ENCODE measurements at regions not wholly inside any gene's neighbourhood (a gene's known extent, or its start where the extent isn't known, plus 50 kb on each side); places are given as distances from the start of the nearest gene placed in this dataset.
"Not testable (repeated sequence)": the region's sequence is repeated elsewhere in the genome, so short reads cannot be mapped to it uniquely, and the experiment has no call there.

- Histone ChIP-seq H3K27ac (ENCODE audit: low read depth in 1 of 2, low read length in 1 of 2) (no peak overlapping the region), H3K9ac (ENCODE audit: insufficient read depth in 1 of 2, low read length in 2 of 2) (no peak overlapping the region), H3K9me3 (ENCODE audit: control insufficient read depth in 4 of 4, insufficient read depth in 3 of 4, low read length in 3 of 4) (no peaks in the 10 kb centered on the region), H3K36me3 (ENCODE audit: control insufficient read depth in 4 of 4, insufficient read depth in 4 of 4, low read length in 4 of 4) (no peaks in the 10 kb centered on the region), H3K27me3 (ENCODE audit: control insufficient read depth in 3 of 3, insufficient read depth in 3 of 3, low read length in 2 of 3) (no peaks in the 10 kb centered on the region), H3K4me3 (no peak overlapping the region), H3K4me1 (ENCODE audit: control insufficient read depth in 5 of 5, insufficient read depth in 5 of 5, low read length in 5 of 5) (peaks cover 0 to 4% (median 0%) of the 10 kb centered on the region in 5 donors)
- DNase-seq (no peak), ATAC-seq (ENCODE audit: insufficient read depth, low FRiP score) (no peak)
- 73 to 78% methylated on average over 3 of the region's 3 CpGs for WGBS, 2 donors
- TF ChIP-seq, protein P1, sequence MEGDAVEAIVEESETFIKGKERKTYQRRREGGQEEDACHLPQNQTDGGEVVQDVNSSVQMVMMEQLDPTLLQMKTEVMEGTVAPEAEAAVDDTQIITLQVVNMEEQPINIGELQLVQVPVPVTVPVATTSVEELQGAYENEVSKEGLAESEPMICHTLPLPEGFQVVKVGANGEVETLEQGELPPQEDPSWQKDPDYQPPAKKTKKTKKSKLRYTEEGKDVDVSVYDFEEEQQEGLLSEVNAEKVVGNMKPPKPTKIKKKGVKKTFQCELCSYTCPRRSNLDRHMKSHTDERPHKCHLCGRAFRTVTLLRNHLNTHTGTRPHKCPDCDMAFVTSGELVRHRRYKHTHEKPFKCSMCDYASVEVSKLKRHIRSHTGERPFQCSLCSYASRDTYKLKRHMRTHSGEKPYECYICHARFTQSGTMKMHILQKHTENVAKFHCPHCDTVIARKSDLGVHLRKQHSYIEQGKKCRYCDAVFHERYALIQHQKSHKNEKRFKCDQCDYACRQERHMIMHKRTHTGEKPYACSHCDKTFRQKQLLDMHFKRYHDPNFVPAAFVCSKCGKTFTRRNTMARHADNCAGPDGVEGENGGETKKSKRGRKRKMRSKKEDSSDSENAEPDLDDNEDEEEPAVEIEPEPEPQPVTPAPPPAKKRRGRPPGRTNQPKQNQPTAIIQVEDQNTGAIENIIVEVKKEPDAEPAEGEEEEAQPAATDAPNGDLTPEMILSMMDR (IDR thresholded peaks at IDR 0.05; ENCODE audit: control extremely low read depth, extremely low read depth) = no peak
Observed at GRCh38 chr2:11896386-11896785, 150.0 kb downstream of the LPIN1 start.

DNA sequence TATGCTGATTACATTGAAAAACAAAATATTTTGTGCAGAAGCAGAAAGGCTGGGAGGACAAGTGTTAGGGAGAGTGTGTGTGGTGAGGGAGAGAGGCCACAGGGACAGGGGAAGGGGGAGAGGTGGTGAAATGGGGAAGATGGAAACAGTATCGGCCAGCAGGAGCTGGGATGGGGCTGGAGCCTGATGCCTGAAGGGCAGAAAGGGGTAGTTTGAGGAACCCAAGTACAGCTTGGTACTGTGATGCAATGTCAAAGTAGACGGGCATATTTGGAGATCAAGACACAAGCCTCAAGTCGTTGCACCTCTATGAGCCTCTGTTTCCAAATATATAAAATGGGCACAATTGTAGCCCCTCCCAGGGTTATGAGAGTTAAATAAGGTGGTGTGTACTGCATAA lies 152.1 kb downstream of the LPIN1 start:
- TF ChIP-seq, protein P1 (IDR thresholded peaks at IDR 0.05; ENCODE audit: control extremely low read depth, extremely low read depth) = no peak
- no peaks in the 10 kb centered on the region for H3K36me3 ChIP-seq (ENCODE audit: control insufficient read depth in 4 of 4, insufficient read depth in 4 of 4, low read length in 4 of 4)
- H3K9ac ChIP-seq (ENCODE audit: insufficient read depth in 1 of 2, low read length in 2 of 2) = no peak overlapping the region
- peak in 1 of 3 donors; percentile 19 for DNase-seq
- peaks cover 0 to 4% (median 0%) of the 10 kb centered on the region in 5 donors for H3K4me1 ChIP-seq (ENCODE audit: control insufficient read depth in 5 of 5, insufficient read depth in 5 of 5, low read length in 5 of 5)
- no peak overlapping the region for H3K4me3 ChIP-seq
- H3K9me3 ChIP-seq (ENCODE audit: control insufficient read depth in 4 of 4, insufficient read depth in 3 of 4, low read length in 3 of 4) = no peaks in the 10 kb centered on the region
- no peak for ATAC-seq (ENCODE audit: insufficient read depth, low FRiP score)
- H3K27ac ChIP-seq (ENCODE audit: low read depth in 1 of 2, low read length in 1 of 2) = no peak overlapping the region
- 41 to 71% methylated on average over 3 of the region's 3 CpGs for WGBS, 2 donors
- no peaks in the 10 kb centered on the region for H3K27me3 ChIP-seq (ENCODE audit: control insufficient read depth in 3 of 3, insufficient read depth in 3 of 3, low read length in 2 of 3)

DNA sequence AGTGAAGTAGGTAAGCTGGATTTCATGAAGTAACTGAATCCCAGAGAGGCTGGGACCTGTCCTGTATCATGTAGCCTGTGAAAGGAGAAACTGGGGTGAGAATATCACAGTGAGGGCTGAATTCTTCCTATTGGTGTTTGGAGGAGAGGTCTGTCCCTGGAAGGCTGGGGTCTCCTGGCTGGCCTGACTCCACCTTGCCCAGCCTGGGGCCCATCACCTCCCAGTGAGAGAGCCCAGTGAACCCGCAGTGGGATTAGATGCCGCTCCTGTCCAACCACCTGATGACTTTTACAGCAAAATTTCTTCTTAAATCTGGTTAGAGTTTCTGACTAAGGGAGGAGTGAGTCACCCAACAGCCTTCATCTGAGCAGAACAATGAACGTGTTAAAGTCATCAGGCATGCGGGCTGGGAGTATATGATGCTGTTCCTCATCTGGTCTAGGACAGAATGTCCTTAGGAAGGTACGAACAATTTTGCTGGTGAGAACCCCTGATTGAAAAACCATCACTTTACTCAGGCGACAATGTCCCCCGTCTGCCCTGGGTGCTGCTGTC lies 152.9 kb downstream of the LPIN1 start:
- Histone ChIP-seq H3K27me3 (ENCODE audit: control insufficient read depth in 3 of 3, insufficient read depth in 3 of 3, low read length in 2 of 3) (no peaks in the 10 kb centered on the region), H3K36me3 (ENCODE audit: control insufficient read depth in 4 of 4, insufficient read depth in 4 of 4, low read length in 4 of 4) (no peaks in the 10 kb centered on the region), H3K27ac (ENCODE audit: low read depth in 1 of 2, low read length in 1 of 2) (no peak overlapping the region), H3K4me3 (no peak overlapping the region), H3K4me1 (ENCODE audit: control insufficient read depth in 5 of 5, insufficient read depth in 5 of 5, low read length in 5 of 5) (peaks cover 0 to 4% (median 0%) of the 10 kb centered on the region in 5 donors), H3K9me3 (ENCODE audit: control insufficient read depth in 4 of 4, insufficient read depth in 3 of 4, low read length in 3 of 4) (no peaks in the 10 kb centered on the region), H3K9ac (ENCODE audit: insufficient read depth in 1 of 2, low read length in 2 of 2) (no peak overlapping the region)
- 91 to 92% methylated on average over 7 of the region's 7 CpGs for WGBS, 2 donors
- DNase-seq (no peak), ATAC-seq (ENCODE audit: insufficient read depth, low FRiP score) (no peak)
- TF ChIP-seq, protein P1 (IDR thresholded peaks at IDR 0.05; ENCODE audit: control extremely low read depth, extremely low read depth) = no peak

DNA sequence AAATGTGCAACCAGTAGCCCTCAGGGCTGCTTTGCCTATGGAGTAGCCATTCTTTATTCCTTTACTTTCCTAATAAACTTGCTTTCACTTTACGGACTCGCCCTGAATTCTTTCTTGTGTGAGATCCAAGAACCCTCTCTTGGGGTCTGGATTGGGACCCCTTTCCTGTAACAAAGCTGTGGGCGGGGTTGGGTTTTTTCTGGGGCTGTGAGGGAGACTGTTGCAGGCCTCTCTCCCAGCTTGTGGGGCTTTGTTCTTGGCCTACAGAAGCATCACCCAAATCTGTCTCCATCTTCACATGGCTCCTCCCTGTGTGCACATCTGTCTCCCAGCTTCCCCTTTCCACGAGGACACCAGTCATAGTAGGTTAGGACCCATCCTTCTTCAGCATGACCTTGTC lies 154.5 kb downstream of the LPIN1 start:
- not testable (repeated sequence) for ATAC-seq (ENCODE audit: insufficient read depth, low FRiP score); DNase-seq; H3K9ac ChIP-seq (ENCODE audit: insufficient read depth in 1 of 2, low read length in 2 of 2); H3K4me3 ChIP-seq; H3K9me3 ChIP-seq (ENCODE audit: control insufficient read depth in 4 of 4, insufficient read depth in 3 of 4, low read length in 3 of 4); H3K27me3 ChIP-seq (ENCODE audit: control insufficient read depth in 3 of 3, insufficient read depth in 3 of 3, low read length in 2 of 3); H3K27ac ChIP-seq (ENCODE audit: low read depth in 1 of 2, low read length in 1 of 2); H3K36me3 ChIP-seq (ENCODE audit: control insufficient read depth in 4 of 4, insufficient read depth in 4 of 4, low read length in 4 of 4); H3K4me1 ChIP-seq (ENCODE audit: control insufficient read depth in 5 of 5, insufficient read depth in 5 of 5, low read length in 5 of 5)
- 80 to 86% methylated on average over 4 of the region's 4 CpGs for WGBS, 2 donors

Data from lung (tissue), 11 donors.